ENCODE measurements at regions not wholly inside any gene's neighbourhood (a gene's known extent, or its start where the extent isn't known, plus 50 kb on each side); places are given as distances from the start of the nearest gene placed in this dataset.

GRCh38 chr16:86869288-86870022, 291.1 kb downstream of the FOXL1 start:
- no TSS peak for BruUV-seq (replicated peaks)
- Histone ChIP-seq H3K27ac (ENCODE audit: low read depth, low read length, poor library complexity, severe bottlenecking) (no peak overlapping the region), H3K36me3 (ENCODE audit: insufficient read depth, low read length, poor library complexity, severe bottlenecking) (no peaks in the 10 kb centered on the region), H3K27me3 (replicated peaks; ENCODE audit: insufficient read depth, low read depth, low read length, poor library complexity) (peaks cover 10% of the 10 kb centered on the region), H3K4me3 (ENCODE audit: low read depth, low read length, poor library complexity, severe bottlenecking) (no peak overlapping the region), H3K4me1 (ENCODE audit: insufficient read depth, low read length, poor library complexity, severe bottlenecking) (no peaks in the 10 kb centered on the region), H3K9me3 (ENCODE audit: low read depth, low read length, poor library complexity, severe bottlenecking) (no peaks in the 10 kb centered on the region)
- intact Hi-C loops (cut with micrococcal nuclease; ENCODE audit: unreplicated experiment) = loop anchor here (10.0 kb wide), 1 partner anchor 295 kb away; the partner anchor contains the start of gene FOXL1
- ChIA-PET POLR2A (ENCODE audit: low non-redundant PET) (no interaction called here), CTCF (interaction anchor here (0.5 kb wide), 1 partner anchor 110 kb away, joined by 3 read pairs; no protein-coding TSS in a partner anchor)
- DNase-seq (ENCODE audit: low spot score) = no peak
- TF ChIP-seq CTCF (conservative IDR thresholded peaks at IDR 0.05; ENCODE audit: low read depth, low read length) (no peak), EZH2 (IDR thresholded peaks at IDR 0.05; ENCODE audit: borderline replicate concordance, low read depth, low read length, poor library complexity, severe bottlenecking) (no peak)

GRCh38 chr16:86870380-86870779, 292.0 kb downstream of the FOXL1 start:
- H3K36me3 ChIP-seq (ENCODE audit: insufficient read depth, low read length, poor library complexity, severe bottlenecking) = no peaks in the 10 kb centered on the region
- H3K4me1 ChIP-seq (ENCODE audit: insufficient read depth, low read length, poor library complexity, severe bottlenecking) = no peaks in the 10 kb centered on the region
- DNase-seq (ENCODE audit: low spot score) = no peak
- H3K27ac ChIP-seq (ENCODE audit: low read depth, low read length, poor library complexity, severe bottlenecking) = no peak overlapping the region
- no TSS peak for BruUV-seq (replicated peaks)
- CTCF ChIA-PET = no interaction called here
- no peak for TF ChIP-seq CTCF (conservative IDR thresholded peaks at IDR 0.05; ENCODE audit: low read depth, low read length)
- intact Hi-C loops (cut with micrococcal nuclease; ENCODE audit: unreplicated experiment) = loop anchor here (10.0 kb wide), 1 partner anchor 296 kb away; the partner anchor contains the start of gene FOXL1
- H3K4me3 ChIP-seq (ENCODE audit: low read depth, low read length, poor library complexity, severe bottlenecking) = no peak overlapping the region
- no peaks in the 10 kb centered on the region for H3K9me3 ChIP-seq (ENCODE audit: low read depth, low read length, poor library complexity, severe bottlenecking)
- POLR2A ChIA-PET (ENCODE audit: low non-redundant PET) = interaction anchor here (0.6 kb wide), 1 partner anchor 306 kb away, joined by 4 read pairs; no protein-coding TSS in a partner anchor
- H3K27me3 ChIP-seq (replicated peaks; ENCODE audit: insufficient read depth, low read depth, low read length, poor library complexity) = peaks cover 10% of the 10 kb centered on the region

- Histone ChIP-seq H3K27ac (ENCODE audit: low read depth, low read length, poor library complexity, severe bottlenecking) (no peak overlapping the region), H3K9me3 (ENCODE audit: low read depth, low read length, poor library complexity, severe bottlenecking) (no peaks in the 10 kb centered on the region), H3K4me3 (ENCODE audit: low read depth, low read length, poor library complexity, severe bottlenecking) (no peak overlapping the region), H3K27me3 (replicated peaks; ENCODE audit: insufficient read depth, low read depth, low read length, poor library complexity) (peaks cover 10% of the 10 kb centered on the region), H3K36me3 (ENCODE audit: insufficient read depth, low read length, poor library complexity, severe bottlenecking) (no peaks in the 10 kb centered on the region), H3K4me1 (ENCODE audit: insufficient read depth, low read length, poor library complexity, severe bottlenecking) (no peaks in the 10 kb centered on the region)
- intact Hi-C loops (cut with micrococcal nuclease; ENCODE audit: unreplicated experiment) = loop anchor here (10.0 kb wide), 1 partner anchor 297 kb away; the partner anchor contains the start of gene FOXL1
- CTCF ChIA-PET = interaction anchor here (0.7 kb wide), 1 partner anchor 111 kb away, joined by 6 read pairs; no protein-coding TSS in a partner anchor
- DNase-seq (ENCODE audit: low spot score) = no peak
- POLR2A ChIA-PET (ENCODE audit: low non-redundant PET) = no interaction called here
- TF ChIP-seq EZH2 (IDR thresholded peaks at IDR 0.05; ENCODE audit: borderline replicate concordance, low read depth, low read length, poor library complexity, severe bottlenecking) (no peak), CTCF (conservative IDR thresholded peaks at IDR 0.05; ENCODE audit: low read depth, low read length) (no peak)
- no TSS peak for BruUV-seq (replicated peaks)
These were observed 293.8 kb downstream of the FOXL1 start for GRCh38 chr16:86872131-86872530.
